Fibroblast of gingiva (primary cell): ENCODE measurements at regions not wholly inside any gene's neighbourhood (a gene's known extent, or its start where the extent isn't known, plus 50 kb on each side); places are given as distances from the start of the nearest gene placed in this dataset.
"Not testable (repeated sequence)": the region's sequence is repeated elsewhere in the genome, so short reads cannot be mapped to it uniquely, and the experiment has no call there.

Experiments used
- DNase-seq: peaks from one replicate; pipeline ENCODE4 v3.0.0-alpha.2; 2011; ENCODE audit warnings: low read depth

GRCh38 chr10:60615541-60615940, 162.7 kb upstream of the CDK1 start:
- no peak for DNase-seq

GRCh38 chr10:60614363-60614762, 163.9 kb upstream of the CDK1 start:
- DNase-seq = no peak

- DNase-seq = no peak
Observed at GRCh38 chr10:60613434-60613833, 164.8 kb upstream of the CDK1 start.

GRCh38 chr10:60611291-60611747, 167.0 kb upstream of the CDK1 start:
- DNase-seq = peak; percentile 31

GRCh38 chr10:60607372-60607771, 170.9 kb upstream of the CDK1 start:
- DNase-seq = no peak

- DNase-seq = peak; percentile 38
Observed at GRCh38 chr10:60606343-60607080, 171.8 kb upstream of the CDK1 start.

GRCh38 chr10:60605476-60605875, 172.8 kb upstream of the CDK1 start:
- no peak for DNase-seq

- no peak for DNase-seq
Observed at GRCh38 chr10:60604342-60604741, 173.9 kb upstream of the CDK1 start.

GRCh38 chr10:60597513-60597912, 180.8 kb upstream of the CDK1 start:
- no peak for DNase-seq

GRCh38 chr10:60595852-60596251, 182.4 kb upstream of the CDK1 start:
- no peak for DNase-seq

- DNase-seq = no peak
Observed at GRCh38 chr10:60594476-60595051, 183.7 kb upstream of the CDK1 start.

GRCh38 chr10:60591119-60591518, 187.2 kb upstream of the CDK1 start:
- no peak for DNase-seq

- no peak for DNase-seq
Observed at GRCh38 chr10:60589376-60589775, 188.9 kb upstream of the CDK1 start.

GRCh38 chr10:60581782-60582181, 192.1 kb upstream of the ANK3 start:
- DNase-seq = not testable (repeated sequence)

GRCh38 chr10:60578217-60578616, 188.5 kb upstream of the ANK3 start:
- no peak for DNase-seq

- DNase-seq = no peak
Observed at GRCh38 chr10:60576130-60577069, 186.7 kb upstream of the ANK3 start.

GRCh38 chr10:60575105-60575504, 185.4 kb upstream of the ANK3 start:
- DNase-seq = no peak

GRCh38 chr10:60574388-60574787, 184.7 kb upstream of the ANK3 start:
- no peak for DNase-seq

GRCh38 chr10:60573336-60573735, 183.7 kb upstream of the ANK3 start:
- no peak for DNase-seq

- peak; percentile 18 for DNase-seq
Observed at GRCh38 chr10:60572511-60573194, 183.0 kb upstream of the ANK3 start.

GRCh38 chr10:60570896-60571295, 181.2 kb upstream of the ANK3 start:
- no peak for DNase-seq

- no peak for DNase-seq
Observed at GRCh38 chr10:60570272-60570865, 180.7 kb upstream of the ANK3 start.
